K562 (cell line): ENCODE measurements at regions not wholly inside any gene's neighbourhood (a gene's known extent, or its start where the extent isn't known, plus 50 kb on each side); places are given as distances from the start of the nearest gene placed in this dataset.
A peak's percentile ranks its signal among the peaks of the same experiment; 100 is the strongest.

ENCODE experiments used
- CTBP1 ChIP-seq: fragments of 450-650 bp; IDR thresholded peaks from 2 replicates; pipeline ENCODE4 v1.6.1; 2016; ENCODE audit warnings: borderline replicate concordance
- DPF2 ChIP-seq: fragments of 450-650 bp; IDR thresholded peaks from 2 replicates; pipeline ENCODE4 v1.6.1; 2016
- FOSL1 ChIP-seq: fragments of 200-800 bp; sonication (Bioruptor generic); conservative IDR thresholded peaks from 2 replicates; pipeline ENCODE4 v1.6.1; 2016; ENCODE audit warnings: missing genetic modification characterization, missing compliant biosample characterization
- FOXA1 ChIP-seq: fragments of 450-650 bp; IDR thresholded peaks from 2 replicates; pipeline ENCODE4 v1.6.1; 2016; ENCODE audit warnings: mild to moderate bottlenecking, borderline replicate concordance
- MYNN ChIP-seq, 2 experiments: sonication (generic); formaldehyde crosslinking in 1 of 2; IDR thresholded peaks; 2 replicates each; pipeline versions ENCODE4 v1.5.0 to v1.6.1; 2016 to 2020; ENCODE audit warnings: antibody characterized with exemption in 1 of 2, missing genetic modification reagents in 1 of 2
- PCBP2 ChIP-seq: fragments of 200-400 bp; formaldehyde crosslinking; IDR thresholded peaks from 2 replicates; pipeline ENCODE4 v1.6.1; 2018; ENCODE audit warnings: low read length, low read depth, mild to moderate bottlenecking, moderate library complexity; ENCODE audit not compliant: poor library complexity, severe bottlenecking
- TEAD1 ChIP-seq, 2 experiments: fragments of 450-650 bp in 1 of 2; sonication (generic) in 1 of 2; formaldehyde crosslinking; IDR thresholded peaks; 2 replicates each; pipeline versions ENCODE4 v1.4.0 to v1.8.0; 2020 to 2022; ENCODE audit warnings: mild to moderate bottlenecking in 2 of 2, missing genetic modification reagents in 1 of 2
- ZFP36 ChIP-seq: fragments of 150-350 bp; IDR thresholded peaks from 2 replicates; pipeline ENCODE4 v1.6.1; 2018; ENCODE audit warnings: low read length, low read depth; ENCODE audit not compliant: partially characterized antibody
- ZNF174 ChIP-seq: fragments of 250-450 bp; sonication (Bioruptor Pico); IDR thresholded peaks from 2 replicates; pipeline ENCODE4 v1.4.0; 2020; ENCODE audit warnings: mild to moderate bottlenecking
- ZNF551 ChIP-seq: fragments of 250-450 bp; sonication (Bioruptor Pico); IDR thresholded peaks from 2 replicates; pipeline ENCODE4 v1.5.0; 2021; ENCODE audit warnings: mild to moderate bottlenecking, moderate library complexity
- TF ChIP-seq, protein P1 (sequence below): fragments of 250-450 bp; sonication (Bioruptor Pico); IDR thresholded peaks from 2 replicates; pipeline ENCODE4 v1.5.0; 2021; ENCODE audit warnings: mild to moderate bottlenecking, moderate library complexity
- TF ChIP-seq, protein P2 (sequence below), 2 experiments: fragments of 450-650 bp in 1 of 2; sonication (generic) in 1 of 2; formaldehyde crosslinking in 1 of 2; IDR thresholded peaks; 2 replicates each; pipeline versions ENCODE4 v1.7.1 to v1.9.0; 2016 to 2022; ENCODE audit warnings: inconsistent platforms in 1 of 2, mild to moderate bottlenecking in 1 of 2, missing genetic modification reagents in 1 of 2

DNA sequence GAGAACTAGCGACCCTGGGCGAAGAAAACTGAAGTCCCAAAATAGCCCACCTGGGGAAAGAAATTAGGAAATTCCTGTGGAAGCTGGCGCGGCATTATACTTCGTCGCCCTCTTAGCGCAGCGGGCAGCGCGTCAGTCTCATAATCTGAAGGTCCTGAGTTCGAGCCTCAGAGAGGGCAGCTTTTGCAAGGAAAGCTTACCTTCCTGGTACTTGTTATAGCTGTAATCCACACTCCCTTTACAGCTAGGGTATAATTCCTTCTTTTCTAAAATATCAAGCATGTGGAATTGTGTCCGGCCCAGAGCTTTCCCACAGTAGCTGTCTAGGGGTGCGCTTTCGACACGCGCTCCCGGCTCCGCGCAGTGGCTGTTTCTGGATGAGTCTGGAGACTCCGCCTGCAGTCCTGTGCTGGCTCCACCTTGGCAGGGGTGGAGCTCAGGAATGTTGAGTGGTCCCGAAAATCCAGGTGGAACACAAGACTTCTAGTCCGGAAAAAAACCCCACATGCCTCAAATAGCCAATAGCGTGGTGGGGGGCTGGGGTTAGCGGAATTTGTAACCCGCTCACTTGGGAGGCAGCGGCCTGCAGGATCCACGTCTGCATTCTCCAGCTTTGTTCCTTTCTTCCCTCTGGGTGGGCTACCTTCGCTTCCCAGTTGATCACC lies 83.7 kb upstream of the ZNF322 start (continued):
- TF ChIP-seq TEAD1 (CRISPR knock-in tag; IDR thresholded peaks at IDR 0.05) (no peak), PCBP2 (no peak), ZNF551 (CRISPR knock-in tag) (no peak), ZFP36 (no peak), DPF2 (0 out of 2 replicates have a peak, but pooled peaks have one; percentile 39), FOXA1 (no peak), CTBP1 (peak; percentile 59; the same call in 1 of the 2 replicates), ZNF174 (no peak), FOSL1 (tag) (no peak), MYNN (IDR thresholded peaks at IDR 0.05) (no peak), MYNN (CRISPR knock-in tag; IDR thresholded peaks at IDR 0.05) (no peak)
- TF ChIP-seq, protein P1, sequence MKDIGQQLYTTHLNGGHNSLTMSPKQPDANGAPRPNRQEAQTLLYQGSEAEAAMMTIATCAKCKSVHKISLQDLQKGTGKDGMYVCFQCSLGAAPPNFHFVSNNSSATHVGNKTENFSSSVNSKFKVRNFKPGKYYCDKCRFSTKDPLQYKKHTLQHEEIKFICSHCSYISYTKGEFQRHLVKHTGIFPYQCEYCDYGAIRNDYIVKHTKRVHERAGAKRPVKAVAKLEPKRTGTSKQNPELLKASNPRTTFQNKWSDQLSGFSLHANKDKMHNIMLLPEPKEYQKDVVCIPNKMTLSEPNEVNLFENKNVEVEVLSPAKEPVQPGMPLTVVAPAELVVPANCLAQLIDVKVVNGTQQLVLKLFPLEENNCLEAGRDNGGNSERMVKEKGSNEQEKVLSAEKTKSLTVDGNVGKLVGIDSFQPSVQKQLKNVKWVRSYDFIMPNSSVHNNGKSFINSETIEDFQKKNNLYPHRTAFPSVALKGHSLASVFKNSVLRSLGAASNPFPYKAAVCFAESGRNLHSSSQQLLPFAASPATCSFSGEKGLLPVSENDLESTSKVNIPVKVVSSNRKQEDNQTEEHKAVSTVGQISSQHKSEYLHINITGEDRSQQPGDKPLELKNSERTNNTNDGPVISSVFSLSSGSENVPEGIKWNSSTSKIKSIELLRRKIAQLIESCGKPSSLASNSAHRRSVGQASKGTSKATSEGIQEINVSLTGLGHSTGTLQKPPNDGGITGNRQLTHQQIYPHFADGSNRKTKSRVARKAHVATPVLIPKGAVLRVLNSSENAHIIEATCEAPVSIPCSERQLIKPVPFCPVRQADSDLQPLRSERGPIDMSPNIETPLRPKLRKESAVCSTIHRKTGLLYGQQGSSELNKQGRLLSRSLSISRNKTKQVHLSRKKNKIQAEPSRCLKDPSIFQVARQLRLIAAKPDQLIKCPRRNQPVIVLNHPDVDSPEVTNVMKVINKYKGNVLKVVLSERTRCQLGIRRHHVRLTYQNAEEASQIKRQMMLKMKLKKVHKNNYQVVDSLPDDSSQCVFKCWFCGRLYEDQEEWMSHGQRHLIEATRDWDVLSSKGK (CRISPR knock-in tag), result no peak
- TF ChIP-seq, protein P2, sequence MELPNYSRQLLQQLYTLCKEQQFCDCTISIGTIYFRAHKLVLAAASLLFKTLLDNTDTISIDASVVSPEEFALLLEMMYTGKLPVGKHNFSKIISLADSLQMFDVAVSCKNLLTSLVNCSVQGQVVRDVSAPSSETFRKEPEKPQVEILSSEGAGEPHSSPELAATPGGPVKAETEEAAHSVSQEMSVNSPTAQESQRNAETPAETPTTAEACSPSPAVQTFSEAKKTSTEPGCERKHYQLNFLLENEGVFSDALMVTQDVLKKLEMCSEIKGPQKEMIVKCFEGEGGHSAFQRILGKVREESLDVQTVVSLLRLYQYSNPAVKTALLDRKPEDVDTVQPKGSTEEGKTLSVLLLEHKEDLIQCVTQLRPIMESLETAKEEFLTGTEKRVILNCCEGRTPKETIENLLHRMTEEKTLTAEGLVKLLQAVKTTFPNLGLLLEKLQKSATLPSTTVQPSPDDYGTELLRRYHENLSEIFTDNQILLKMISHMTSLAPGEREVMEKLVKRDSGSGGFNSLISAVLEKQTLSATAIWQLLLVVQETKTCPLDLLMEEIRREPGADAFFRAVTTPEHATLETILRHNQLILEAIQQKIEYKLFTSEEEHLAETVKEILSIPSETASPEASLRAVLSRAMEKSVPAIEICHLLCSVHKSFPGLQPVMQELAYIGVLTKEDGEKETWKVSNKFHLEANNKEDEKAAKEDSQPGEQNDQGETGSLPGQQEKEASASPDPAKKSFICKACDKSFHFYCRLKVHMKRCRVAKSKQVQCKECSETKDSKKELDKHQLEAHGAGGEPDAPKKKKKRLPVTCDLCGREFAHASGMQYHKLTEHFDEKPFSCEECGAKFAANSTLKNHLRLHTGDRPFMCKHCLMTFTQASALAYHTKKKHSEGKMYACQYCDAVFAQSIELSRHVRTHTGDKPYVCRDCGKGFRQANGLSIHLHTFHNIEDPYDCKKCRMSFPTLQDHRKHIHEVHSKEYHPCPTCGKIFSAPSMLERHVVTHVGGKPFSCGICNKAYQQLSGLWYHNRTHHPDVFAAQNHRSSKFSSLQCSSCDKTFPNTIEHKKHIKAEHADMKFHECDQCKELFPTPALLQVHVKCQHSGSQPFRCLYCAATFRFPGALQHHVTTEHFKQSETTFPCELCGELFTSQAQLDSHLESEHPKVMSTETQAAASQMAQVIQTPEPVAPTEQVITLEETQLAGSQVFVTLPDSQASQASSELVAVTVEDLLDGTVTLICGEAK (IDR thresholded peaks at IDR 0.05), result peak; percentile 61
- TF ChIP-seq, protein P2 (CRISPR knock-in tag; IDR thresholded peaks at IDR 0.05), result no peak
